HG02885 (cell line): ENCODE measurements at regions not wholly inside any gene's neighbourhood (a gene's known extent, or its start where the extent isn't known, plus 50 kb on each side); places are given as distances from the start of the nearest gene placed in this dataset.
"Not testable (repeated sequence)": the region's sequence is repeated elsewhere in the genome, so short reads cannot be mapped to it uniquely, and the experiment has no call there.

ENCODE experiments used
- ATAC-seq: cut with Tn5 transposase; IDR thresholded peaks from one replicate; pipeline ENCODE4 v1.9.1; 2021; ENCODE audit warnings: mild to moderate bottlenecking; ENCODE audit not compliant: unreplicated experiment, poor library complexity

GRCh38 chr2:184993746-184994145, 395.4 kb downstream of the ZNF804A start:
- no peak for ATAC-seq

- ATAC-seq = no peak
These were observed 408.2 kb downstream of the ZNF804A start for GRCh38 chr2:185006481-185006880.

GRCh38 chr2:185012643-185013042, 414.3 kb downstream of the ZNF804A start:
- ATAC-seq = no peak

- no peak for ATAC-seq
These were observed 415.7 kb downstream of the ZNF804A start for GRCh38 chr2:185014076-185014475.

GRCh38 chr2:185025891-185026290, 427.6 kb downstream of the ZNF804A start:
- ATAC-seq = not testable (repeated sequence)

- no peak for ATAC-seq
These were observed 437.6 kb downstream of the ZNF804A start for GRCh38 chr2:185035906-185036305.

- no peak for ATAC-seq
These were observed 446.1 kb downstream of the ZNF804A start for GRCh38 chr2:185044323-185044874.

- ATAC-seq = no peak
These were observed 452.5 kb downstream of the ZNF804A start for GRCh38 chr2:185050804-185051203.

- ATAC-seq = no peak
These were observed 465.4 kb downstream of the ZNF804A start for GRCh38 chr2:185063761-185064160.

GRCh38 chr2:185066128-185066527, 467.8 kb downstream of the ZNF804A start:
- no peak for ATAC-seq

GRCh38 chr2:185069107-185069506, 470.8 kb downstream of the ZNF804A start:
- ATAC-seq = no peak

GRCh38 chr2:185074156-185074555, 475.8 kb downstream of the ZNF804A start:
- ATAC-seq = no peak

- no peak for ATAC-seq
These were observed 484.4 kb downstream of the ZNF804A start for GRCh38 chr2:185082749-185083148.

- ATAC-seq = no peak
These were observed 510.3 kb downstream of the ZNF804A start for GRCh38 chr2:185108588-185108987.

GRCh38 chr2:185127412-185127811, 529.1 kb downstream of the ZNF804A start:
- ATAC-seq = no peak

- ATAC-seq = no peak
These were observed 530.0 kb downstream of the ZNF804A start for GRCh38 chr2:185128346-185128745.

- no peak for ATAC-seq
These were observed 530.7 kb downstream of the ZNF804A start for GRCh38 chr2:185128996-185129395.

GRCh38 chr2:185130685-185131084, 532.4 kb downstream of the ZNF804A start:
- no peak for ATAC-seq

- no peak for ATAC-seq
These were observed 534.2 kb downstream of the ZNF804A start for GRCh38 chr2:185132501-185133041.

GRCh38 chr2:185137700-185138099, 539.4 kb downstream of the ZNF804A start:
- no peak for ATAC-seq

GRCh38 chr2:185142677-185143076, 544.3 kb downstream of the ZNF804A start:
- ATAC-seq = no peak

GRCh38 chr2:185144159-185144919, 546.0 kb downstream of the ZNF804A start:
- ATAC-seq = no peak
